Transverse colon (tissue), 4 donors: ENCODE measurements at regions not wholly inside any gene's neighbourhood (a gene's known extent, or its start where the extent isn't known, plus 50 kb on each side); places are given as distances from the start of the nearest gene placed in this dataset.

Source experiments
- DNase-seq: peaks from one replicate; pipeline ENCODE4 v3.0.0-alpha.2; 2019
- H3K27ac ChIP-seq, 4 donors: fragments of 200-600 bp; sonication (generic); 2 replicates each; pipeline ENCODE4 v1.5.1; 2016 to 2018; ENCODE audit warnings: inconsistent platforms in 4 of 4
- H3K27me3 ChIP-seq: fragments of 200-600 bp; sonication (generic); 2 replicates; pipeline ENCODE4 v1.5.1; 2017; ENCODE audit warnings: inconsistent platforms
- H3K36me3 ChIP-seq, 4 donors: fragments of 200-600 bp; sonication (generic); 2 replicates each; pipeline ENCODE4 v1.5.1; 2017 to 2019; ENCODE audit warnings: inconsistent platforms in 4 of 4
- H3K4me1 ChIP-seq, 4 donors: fragments of 200-600 bp; sonication (generic); 2 replicates each; pipeline ENCODE4 v1.5.1; 2017 to 2020; ENCODE audit warnings: inconsistent platforms in 4 of 4
- H3K4me3 ChIP-seq, 4 donors: fragments of 200-600 bp; sonication (generic); 1 replicate in 1 of 4; 2 replicates in 3 of 4; pipeline versions ENCODE4 v1.5.1 to v1.6.1; 2017 to 2019; ENCODE audit warnings: inconsistent platforms in 4 of 4
- H3K9me3 ChIP-seq, 2 donors: fragments of 200-600 bp; sonication (generic); 2 replicates each; pipeline ENCODE4 v1.5.1; 2017 to 2019; ENCODE audit warnings: inconsistent platforms in 2 of 2
- EP300 ChIP-seq: sonication (generic); formaldehyde crosslinking; IDR thresholded peaks from one replicate; pipeline ENCODE4 v1.6.1; 2017; ENCODE audit warnings: antibody characterized with exemption, low read depth
- POLR2A ChIP-seq: fragments of 450-650 bp; IDR thresholded peaks from one replicate; pipeline ENCODE4 v1.6.1; 2016; ENCODE audit warnings: antibody characterized with exemption, mild to moderate bottlenecking, moderate library complexity
- POLR2AphosphoS5 ChIP-seq, 3 donors: sonication (generic); formaldehyde crosslinking; IDR thresholded peaks; one replicate each; pipeline ENCODE4 v1.6.1; 2016; ENCODE audit warnings: antibody characterized with exemption in 3 of 3
- WGBS, 2 donors: methylation state at CpG; one replicate each; pipeline ENCODE4 v1.1.5; 2018; ENCODE audit warnings: low coverage in 1 of 2; 5-methylcytosine and 5-hydroxymethylcytosine counted together
- in situ Hi-C, 4 donors: fragments of 200-750 bp; cut with MboI; loops; one replicate each; pipeline versions ENCODE4 v1.15.0 to v1.15.1; 2017; ENCODE audit warnings: low sequenced_read_pairs in 3 of 4, low pct_ligation_motif_present in 1 of 4, low pct_unique_long_range_greater_than_20kb in 1 of 4
- intact Hi-C: fragments of 100-400 bp; cut with DNase I; formaldehyde crosslinking; loops from one replicate; pipeline ENCODE4 v1.15.1; 2023; ENCODE audit warnings: low total_unique reads
- TF ChIP-seq, protein P1 (sequence below), 5 experiments: fragments of 200-600 bp in 3 of 5; fragments of 450-650 bp in 2 of 5; sonication (generic) in 3 of 5; IDR thresholded peaks; 1 replicate in 2 of 5; 2 replicates in 3 of 5; pipeline ENCODE4 v1.5.1; 2016 to 2017; ENCODE audit warnings: antibody characterized with exemption in 5 of 5, inconsistent platforms in 3 of 5, mild to moderate bottlenecking in 2 of 5, moderate library complexity in 1 of 5

DNA sequence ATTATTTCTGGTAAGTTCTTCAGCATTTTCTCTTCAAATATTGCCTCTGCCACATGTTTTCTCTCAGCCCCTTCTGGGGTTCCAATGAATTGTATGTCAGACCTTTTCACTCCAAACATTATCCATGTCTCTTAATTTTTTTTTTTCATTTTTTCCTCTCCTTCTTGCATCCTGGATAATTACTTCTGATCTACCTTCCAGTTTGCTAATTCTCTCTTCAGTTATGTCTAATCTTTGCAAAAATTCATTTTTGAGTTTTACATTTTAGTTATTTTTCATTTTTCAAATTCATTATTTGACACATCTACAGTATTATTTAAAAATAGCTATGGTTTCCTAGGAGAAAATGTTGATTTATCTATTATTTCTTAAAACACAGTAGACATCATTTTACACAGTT is 271.7 kb downstream of the TFAP2B start:
- no peak overlapping the region for H3K4me3 ChIP-seq
- H3K36me3 ChIP-seq, result no peaks in the 10 kb centered on the region
- DNase-seq, result no peak
- no peak overlapping the region for H3K27ac ChIP-seq
- no peaks in the 10 kb centered on the region for H3K27me3 ChIP-seq
- H3K9me3 ChIP-seq, result peaks cover 6 to 9% of the 10 kb centered on the region in 2 donors
- TF ChIP-seq POLR2AphosphoS5 (IDR thresholded peaks at IDR 0.05), result no peak
- no peak for TF ChIP-seq EP300
- TF ChIP-seq, protein P1, sequence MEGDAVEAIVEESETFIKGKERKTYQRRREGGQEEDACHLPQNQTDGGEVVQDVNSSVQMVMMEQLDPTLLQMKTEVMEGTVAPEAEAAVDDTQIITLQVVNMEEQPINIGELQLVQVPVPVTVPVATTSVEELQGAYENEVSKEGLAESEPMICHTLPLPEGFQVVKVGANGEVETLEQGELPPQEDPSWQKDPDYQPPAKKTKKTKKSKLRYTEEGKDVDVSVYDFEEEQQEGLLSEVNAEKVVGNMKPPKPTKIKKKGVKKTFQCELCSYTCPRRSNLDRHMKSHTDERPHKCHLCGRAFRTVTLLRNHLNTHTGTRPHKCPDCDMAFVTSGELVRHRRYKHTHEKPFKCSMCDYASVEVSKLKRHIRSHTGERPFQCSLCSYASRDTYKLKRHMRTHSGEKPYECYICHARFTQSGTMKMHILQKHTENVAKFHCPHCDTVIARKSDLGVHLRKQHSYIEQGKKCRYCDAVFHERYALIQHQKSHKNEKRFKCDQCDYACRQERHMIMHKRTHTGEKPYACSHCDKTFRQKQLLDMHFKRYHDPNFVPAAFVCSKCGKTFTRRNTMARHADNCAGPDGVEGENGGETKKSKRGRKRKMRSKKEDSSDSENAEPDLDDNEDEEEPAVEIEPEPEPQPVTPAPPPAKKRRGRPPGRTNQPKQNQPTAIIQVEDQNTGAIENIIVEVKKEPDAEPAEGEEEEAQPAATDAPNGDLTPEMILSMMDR (IDR thresholded peaks at IDR 0.05), result no peak
- no peak for TF ChIP-seq POLR2A
- H3K4me1 ChIP-seq, result no peaks in the 10 kb centered on the region
- in situ Hi-C loops, result no loop called here
- intact Hi-C loops, result no loop called here

- Histone ChIP-seq H3K4me1 (no peaks in the 10 kb centered on the region), H3K36me3 (no peaks in the 10 kb centered on the region), H3K27ac (no peak overlapping the region), H3K27me3 (no peaks in the 10 kb centered on the region), H3K9me3 (peaks cover 6 to 9% of the 10 kb centered on the region in 2 donors), H3K4me3 (no peak overlapping the region)
- WGBS, 2 donors, result 54 to 61% methylated on average over 3 of the region's 3 CpGs
- in situ Hi-C loops, result no loop called here
- TF ChIP-seq POLR2AphosphoS5 (IDR thresholded peaks at IDR 0.05), result no peak
- TF ChIP-seq POLR2A, result no peak
- TF ChIP-seq EP300, result no peak
- TF ChIP-seq, protein P1 (IDR thresholded peaks at IDR 0.05), result no peak
- DNase-seq, result no peak
- intact Hi-C loops, result no loop called here
Measured at GRCh38 chr6:51093871-51094270, 275.2 kb downstream of the TFAP2B start.

DNA sequence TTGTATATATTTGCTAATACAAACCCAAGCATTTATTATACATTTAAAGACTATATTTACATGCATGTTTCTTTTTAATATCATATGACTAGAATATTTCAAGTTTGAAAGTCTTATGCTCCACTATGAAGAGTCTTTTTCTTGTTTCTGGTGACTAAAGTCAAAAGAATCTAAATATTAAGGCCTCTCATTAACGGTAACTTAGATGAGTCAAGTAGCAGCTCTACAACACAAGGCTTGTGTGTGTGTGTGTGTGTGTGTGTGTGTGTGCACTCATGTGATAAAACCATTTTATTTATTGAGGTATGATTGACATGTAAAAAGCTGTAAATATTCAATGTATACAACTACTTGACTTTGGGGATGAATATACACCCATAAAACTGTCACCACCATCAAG is 275.6 kb downstream of the TFAP2B start:
- no peak for DNase-seq
- Histone ChIP-seq H3K27me3 (no peaks in the 10 kb centered on the region), H3K4me1 (no peaks in the 10 kb centered on the region), H3K36me3 (no peaks in the 10 kb centered on the region), H3K9me3 (peaks cover 6 to 9% of the 10 kb centered on the region in 2 donors), H3K4me3 (no peak overlapping the region), H3K27ac (no peak overlapping the region)
- 73 to 86% methylated on average over 1 of the region's 1 CpG for WGBS, 2 donors
- intact Hi-C loops, result no loop called here
- in situ Hi-C loops, result no loop called here
- TF ChIP-seq POLR2AphosphoS5 (IDR thresholded peaks at IDR 0.05) (no peak), POLR2A (no peak), EP300 (no peak)
- TF ChIP-seq, protein P1 (IDR thresholded peaks at IDR 0.05), result no peak

GRCh38 chr6:51098246-51098645 is 279.6 kb downstream of the TFAP2B start:
- no peaks in the 10 kb centered on the region for H3K36me3 ChIP-seq
- in situ Hi-C loops, result no loop called here
- H3K4me3 ChIP-seq, result no peak overlapping the region
- H3K27me3 ChIP-seq, result no peaks in the 10 kb centered on the region
- TF ChIP-seq EP300 (no peak), POLR2AphosphoS5 (IDR thresholded peaks at IDR 0.05) (no peak), POLR2A (no peak)
- TF ChIP-seq, protein P1 (IDR thresholded peaks at IDR 0.05), result no peak
- DNase-seq, result no peak
- H3K27ac ChIP-seq, result no peak overlapping the region
- H3K4me1 ChIP-seq, result no peaks in the 10 kb centered on the region
- H3K9me3 ChIP-seq, result no peaks in the 10 kb centered on the region
- intact Hi-C loops, result no loop called here
- 80% methylated on average over 5 of the region's 5 CpGs; no CpG with 5 or more reads in 1 of the 2 donors for WGBS, 2 donors
